MCF 10A (cell line): ENCODE measurements at regions not wholly inside any gene's neighbourhood (a gene's known extent, or its start where the extent isn't known, plus 50 kb on each side); places are given as distances from the start of the nearest gene placed in this dataset.
"Not testable (repeated sequence)": the region's sequence is repeated elsewhere in the genome, so short reads cannot be mapped to it uniquely, and the experiment has no call there.

Experiments
- BruUV-seq: library from RNA; stranded (reverse); fragments of 400-500 nt; replicated peaks from 2 replicates; lab custom pipeline; 2021; lab: Mats Ljungman, UMichigan
- CTCF ChIA-PET: fragments of 300-600 bp; sonication (Branson Sonifier 250); formaldehyde crosslinking; extraction: SDS; loops from one replicate; lab custom pipeline; 2021; ENCODE audit warnings: antibody characterized with exemption, inconsistent platforms; lab: Yijun Ruan, JAX
- POLR2A ChIA-PET: fragments of 300-600, 350-650 bp; sonication (Branson Sonifier 250); formaldehyde crosslinking; extraction: SDS; loops from one replicate; lab custom pipeline; 2020; ENCODE audit warnings: antibody characterized with exemption, inconsistent platforms; lab: Yijun Ruan, JAX
- DNase-seq: peaks from one replicate; pipeline ENCODE4 v3.0.0-alpha.2; 2018; ENCODE audit not compliant: unreplicated experiment
- H3K27ac Mint-ChIP-seq: one replicate; pipeline ENCODE4 v1.8.0; 2022; ENCODE audit warnings: mild to moderate bottlenecking, low read depth, mixed read lengths; ENCODE audit not compliant: unreplicated experiment
- H3K27me3 Mint-ChIP-seq: one replicate; pipeline ENCODE4 v1.8.0; 2022; ENCODE audit warnings: mixed read lengths; ENCODE audit not compliant: insufficient read depth, unreplicated experiment
- H3K36me3 Mint-ChIP-seq: one replicate; pipeline ENCODE4 v1.8.0; 2022; ENCODE audit warnings: mild to moderate bottlenecking, moderate library complexity, mixed read lengths; ENCODE audit not compliant: insufficient read depth, unreplicated experiment
- H3K4me1 Mint-ChIP-seq: one replicate; pipeline ENCODE4 v1.8.0; 2022; ENCODE audit warnings: mixed read lengths; ENCODE audit not compliant: insufficient read depth, unreplicated experiment
- H3K4me3 Mint-ChIP-seq: one replicate; pipeline ENCODE4 v1.8.0; 2022; ENCODE audit warnings: mild to moderate bottlenecking, moderate library complexity, mixed read lengths; ENCODE audit not compliant: unreplicated experiment
- H3K9me3 Mint-ChIP-seq: one replicate; pipeline ENCODE4 v1.8.0; 2022; ENCODE audit warnings: mixed read lengths; ENCODE audit not compliant: unreplicated experiment
- CTCF ChIP-seq: fragments of 200-600 bp; IDR thresholded peaks from one replicate; pipeline ENCODE4 v1.8.0; 2022; ENCODE audit warnings: antibody characterized with exemption, mild to moderate bottlenecking; ENCODE audit not compliant: unreplicated experiment
- intact Hi-C: fragments of 100-400 bp; cut with micrococcal nuclease; formaldehyde crosslinking; loops from 2 replicates; pipeline ENCODE4 v1.14.1; 2022

DNA sequence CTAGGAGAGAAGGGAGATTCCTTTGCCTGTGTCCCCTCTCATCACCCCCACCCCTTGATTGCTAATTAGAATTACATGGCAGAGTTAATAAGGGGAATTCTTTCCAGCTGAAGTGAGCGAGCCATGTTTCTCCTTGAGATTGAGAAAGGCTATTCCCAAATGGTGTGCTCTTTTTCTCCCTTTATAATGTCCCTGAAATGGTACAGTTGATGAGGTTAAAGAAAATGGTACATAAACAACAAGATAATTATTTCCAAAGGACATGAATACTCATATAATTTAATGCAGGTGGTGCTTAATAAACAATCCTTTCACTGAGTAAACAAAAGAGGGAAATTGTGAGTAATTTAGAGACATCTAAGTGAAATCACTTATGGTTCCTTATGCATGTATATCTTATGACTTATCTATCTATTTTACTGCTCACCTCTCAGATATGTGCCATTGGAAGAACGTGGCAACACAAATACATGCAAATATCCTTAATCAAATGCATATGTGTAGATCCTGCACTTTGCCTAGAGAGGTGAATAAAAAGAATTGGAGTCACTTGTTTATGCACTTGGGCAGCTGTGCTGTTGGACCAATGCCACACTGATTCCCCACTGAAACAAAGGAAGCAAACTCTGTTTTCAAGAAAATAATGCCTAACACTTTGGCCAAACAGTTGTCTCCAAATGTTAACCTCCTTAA, 106.6 kb upstream of the WDR44 start:
- Mint-ChIP-seq H3K4me1 (no peaks in the 10 kb centered on the region), H3K9me3 (peaks cover 15% of the 10 kb centered on the region), H3K36me3 (no peaks in the 10 kb centered on the region), H3K4me3 (no peak overlapping the region), H3K27me3 (peaks cover 14% of the 10 kb centered on the region), H3K27ac (no peak overlapping the region)
- no TSS peak for BruUV-seq
- intact Hi-C loops = no loop called here
- ChIA-PET POLR2A (no interaction called here), CTCF (interaction anchor here (0.6 kb wide), 1 partner anchor 233 kb away, joined by 3 read pairs; no protein-coding TSS in a partner anchor)
- no peak for DNase-seq
- TF ChIP-seq CTCF = no peak

- ChIA-PET POLR2A (no interaction called here), CTCF (interaction anchor here (0.6 to 0.7 kb wide), 2 partner anchors 18 to 233 kb away, joined by 3 read pairs; no protein-coding TSS in a partner anchor)
- TF ChIP-seq CTCF = no peak
- no peaks in the 10 kb centered on the region for H3K36me3 Mint-ChIP-seq
- H3K27me3 Mint-ChIP-seq = peaks cover 22% of the 10 kb centered on the region
- peaks cover 15% of the 10 kb centered on the region for H3K9me3 Mint-ChIP-seq
- H3K4me1 Mint-ChIP-seq = no peaks in the 10 kb centered on the region
- intact Hi-C loops = no loop called here
- no peak overlapping the region for H3K27ac Mint-ChIP-seq
- no peak overlapping the region for H3K4me3 Mint-ChIP-seq
- DNase-seq = no peak
- no TSS peak for BruUV-seq
Measured at GRCh38 chrX:118239913-118240698, 105.8 kb upstream of the WDR44 start.

DNA sequence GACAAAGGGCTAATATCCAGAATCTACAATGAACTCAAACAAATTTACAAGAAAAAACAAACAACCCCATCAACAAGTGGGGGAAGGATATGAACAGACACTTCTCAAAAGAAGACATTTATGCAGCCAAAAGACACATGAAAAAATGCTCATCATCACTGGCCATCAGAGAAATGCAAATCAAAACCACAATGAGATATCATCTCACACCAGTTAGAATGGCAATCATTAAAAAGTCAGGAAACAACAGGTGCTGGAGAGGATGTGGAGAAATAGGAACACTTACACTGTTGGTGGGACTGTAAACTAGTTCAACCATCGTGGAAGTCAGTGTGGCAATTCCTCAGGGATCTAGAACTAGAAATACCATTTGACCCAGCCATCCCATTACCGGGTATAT, 98.9 kb upstream of the WDR44 start:
- DNase-seq, CTCF ChIA-PET, H3K4me1 Mint-ChIP-seq, H3K9me3 Mint-ChIP-seq, H3K4me3 Mint-ChIP-seq, H3K36me3 Mint-ChIP-seq, intact Hi-C loops, H3K27ac Mint-ChIP-seq, BruUV-seq, POLR2A ChIA-PET: not testable (repeated sequence)
- H3K27me3 Mint-ChIP-seq = peaks cover 35% of the 10 kb centered on the region

GRCh38 chrX:118249146-118249545, 96.8 kb upstream of the WDR44 start:
- Mint-ChIP-seq H3K27ac (no peak overlapping the region), H3K36me3 (no peaks in the 10 kb centered on the region), H3K27me3 (peaks cover 34% of the 10 kb centered on the region), H3K4me1 (no peaks in the 10 kb centered on the region), H3K4me3 (no peak overlapping the region), H3K9me3 (no peaks in the 10 kb centered on the region)
- intact Hi-C loops = no loop called here
- CTCF ChIA-PET = no interaction called here
- no peak for TF ChIP-seq CTCF
- no TSS peak for BruUV-seq
- POLR2A ChIA-PET = interaction anchor here (0.6 kb wide), 1 partner anchor 67 kb away, joined by 3 read pairs; no protein-coding TSS in a partner anchor
- no peak for DNase-seq
